ENCODE measurements at regions not wholly inside any gene's neighbourhood (a gene's known extent, or its start where the extent isn't known, plus 50 kb on each side); places are given as distances from the start of the nearest gene placed in this dataset.

GRCh38 chr1:213767683-213768082 lies 220.1 kb upstream of the PROX1 start:
- no peaks in the 10 kb centered on the region for H3K27me3 ChIP-seq (ENCODE audit: control insufficient read depth, insufficient read depth, low read length)
- no peak overlapping the region for H3K14ac ChIP-seq (replicated peaks; ENCODE audit: low read depth, low read length)
- H3K56ac ChIP-seq (ENCODE audit: extremely low read depth, insufficient read depth, low read length) = no peak overlapping the region
- H2BK20ac ChIP-seq (ENCODE audit: low read depth, low read length) = no peak overlapping the region
- H2BK5ac ChIP-seq (ENCODE audit: low read depth, low read length, poor library complexity, severe bottlenecking) = no peak overlapping the region
- no peak overlapping the region for H2BK120ac ChIP-seq (ENCODE audit: low read depth, low read length)
- no peak overlapping the region for H3K9ac ChIP-seq (ENCODE audit: low read depth, low read length)
- peaks cover 19% of the 10 kb centered on the region for H3K9me3 ChIP-seq (ENCODE audit: control insufficient read depth, insufficient read depth, low read length)
- H4K91ac ChIP-seq (ENCODE audit: insufficient read depth, low read depth, low read length) = no peak overlapping the region
- H3K27ac ChIP-seq (ENCODE audit: insufficient read depth, low read length) = no peak overlapping the region
- no peak overlapping the region for H3K23ac ChIP-seq (ENCODE audit: low read depth, low read length)
- dilution Hi-C loops (cut with HindIII; ENCODE audit: low sequenced_read_pairs, unreplicated experiment) = no loop called here
- no peaks in the 10 kb centered on the region for H3K9me1 ChIP-seq (ENCODE audit: insufficient read depth, low read length)
- H3K4me2 ChIP-seq (ENCODE audit: low read depth, low read length) = no peak overlapping the region
- WGBS, 2 experiments (ENCODE audit: extremely low coverage in 2 of 2, insufficient read length in 1 of 2) = no CpG with 5 or more reads among the region's 4 CpGs
- H3K4me3 ChIP-seq (ENCODE audit: insufficient read depth, low read depth, low read length) = no peak overlapping the region
- ATAC-seq (ENCODE audit: low read depth) = no peak
- H2AFZ ChIP-seq (replicated peaks; ENCODE audit: low read length, poor library complexity) = no peak overlapping the region
- ChIA-PET POLR2A (ENCODE audit: unreplicated experiment) (no interaction called here), CTCF (no interaction called here)
- no peak for TF ChIP-seq RAD21 (IDR thresholded peaks at IDR 0.05; ENCODE audit: low read length)
- TF ChIP-seq POLR2A (IDR thresholded peaks at IDR 0.05; ENCODE audit: low read depth, low read length) = no peak
- TF ChIP-seq MAZ (IDR thresholded peaks at IDR 0.05; ENCODE audit: borderline replicate concordance, low read depth, low read length) = no peak
- TF ChIP-seq MXI1 (IDR thresholded peaks at IDR 0.05; ENCODE audit: borderline replicate concordance, low read depth, low read length) = no peak
- H3K18ac ChIP-seq (ENCODE audit: low read depth, low read length) = no peak overlapping the region
- H4K5ac ChIP-seq (ENCODE audit: low read depth, low read length) = no peak overlapping the region
- in situ Hi-C loops (cut with MboI; ENCODE audit: low sequenced_read_pairs) = no loop called here
- H4K20me1 ChIP-seq (ENCODE audit: insufficient read depth, low read length) = no peaks in the 10 kb centered on the region
- intact Hi-C loops (cut with micrococcal nuclease) = no loop called here
- no peaks in the 10 kb centered on the region for H3K36me3 ChIP-seq (ENCODE audit: control insufficient read depth, insufficient read depth, low read length)
- no peaks in the 10 kb centered on the region for H3K4me1 ChIP-seq (ENCODE audit: control insufficient read depth, insufficient read depth, low read length)
- no peak overlapping the region for H2BK15ac ChIP-seq (ENCODE audit: low read depth, low read length)
- H2AK5ac ChIP-seq (ENCODE audit: low read depth, low read length) = no peak overlapping the region
- BruUV-seq (replicated peaks) = no TSS peak
- H3K79me1 ChIP-seq (ENCODE audit: low read depth in 1 of 2, low read length in 2 of 2) = no peaks in the 10 kb centered on the region
- H2AK9ac ChIP-seq (replicated peaks; ENCODE audit: low read depth, low read length, poor library complexity) = no peak overlapping the region
- DNase-seq = no peak
- no peak overlapping the region for H3K4ac ChIP-seq (ENCODE audit: low read depth, low read length)
- no peak overlapping the region for H4K8ac ChIP-seq (ENCODE audit: low read depth in 2 of 2, low read length in 2 of 2)

Data from IMR-90 (cell line).